GM23338 (cell line): ENCODE measurements at regions not wholly inside any gene's neighbourhood (a gene's known extent, or its start where the extent isn't known, plus 50 kb on each side); places are given as distances from the start of the nearest gene placed in this dataset.

Experiments
- CREB1 ChIP-seq: fragments of 250-450 bp; sonication (Bioruptor Pico); IDR thresholded peaks from 2 replicates; pipeline ENCODE4 v1.5.0; 2020; ENCODE audit warnings: low read depth, mild to moderate bottlenecking, moderate library complexity
- CTCF ChIP-seq, 2 experiments: fragments of 200-600 bp in 1 of 2; sonication (generic) in 1 of 2; conservative IDR thresholded peaks; 2 replicates each; pipeline versions ENCODE4 v1.5.1 to v1.6.1; 2016 to 2017; ENCODE audit warnings: antibody characterized with exemption in 2 of 2, low read depth in 2 of 2, mild to moderate bottlenecking in 2 of 2, moderate library complexity in 1 of 2
- ETS1 ChIP-seq: IDR thresholded peaks from 2 replicates; pipeline ENCODE4 v1.6.1; 2016; ENCODE audit warnings: antibody characterized with exemption
- EZH2 ChIP-seq: fragments of 200-600 bp; sonication (generic); IDR thresholded peaks from one replicate; pipeline ENCODE4 v1.8.0; 2017; ENCODE audit warnings: antibody characterized with exemption, mild to moderate bottlenecking, low read depth; ENCODE audit not compliant: unreplicated experiment
- EZH2phosphoT487 ChIP-seq: fragments of 200-600 bp; sonication (generic); IDR thresholded peaks from one replicate; pipeline ENCODE4 v1.8.1; 2018; ENCODE audit warnings: antibody characterized with exemption; ENCODE audit not compliant: unreplicated experiment
- POLR2AphosphoS5 ChIP-seq: IDR thresholded peaks from 2 replicates; pipeline ENCODE4 v1.6.1; 2016; ENCODE audit warnings: antibody characterized with exemption, low read depth
- REST ChIP-seq: IDR thresholded peaks from one replicate; pipeline ENCODE4 v1.6.1; 2018; ENCODE audit warnings: antibody characterized with exemption; ENCODE audit not compliant: unreplicated experiment
- STAT1 ChIP-seq: IDR thresholded peaks from one replicate; pipeline ENCODE4 v1.6.1; 2016; ENCODE audit warnings: antibody characterized with exemption; ENCODE audit not compliant: unreplicated experiment
- ZNF114 ChIP-seq: fragments of 250-450 bp; sonication (Bioruptor Pico); IDR thresholded peaks from 2 replicates; pipeline ENCODE4 v1.5.0; 2020; ENCODE audit warnings: mild to moderate bottlenecking, moderate library complexity

GRCh38 chr10:33395201-33395600 is 60.7 kb upstream of the NRP1 start:
- TF ChIP-seq EZH2: no peak
- no peak for TF ChIP-seq CTCF (conservative IDR thresholded peaks at IDR 0.05; ENCODE audit: low read depth in 2 of 2)
- TF ChIP-seq REST: no peak
- TF ChIP-seq POLR2AphosphoS5: no peak
- no peak for TF ChIP-seq CREB1 (CRISPR knock-in tag)
- no peak for TF ChIP-seq ETS1
- TF ChIP-seq STAT1: no peak
- no peak for TF ChIP-seq EZH2phosphoT487
- TF ChIP-seq ZNF114: no peak
